NCI-H2196 (cell line): ENCODE measurements at regions not wholly inside any gene's neighbourhood (a gene's known extent, or its start where the extent isn't known, plus 50 kb on each side); places are given as distances from the start of the nearest gene placed in this dataset.

Source experiments
- DNase-seq: peaks from one replicate; lab custom pipeline; 2025; ENCODE audit not compliant: unreplicated experiment; lab: John Stamatoyannopoulos, UW

DNA sequence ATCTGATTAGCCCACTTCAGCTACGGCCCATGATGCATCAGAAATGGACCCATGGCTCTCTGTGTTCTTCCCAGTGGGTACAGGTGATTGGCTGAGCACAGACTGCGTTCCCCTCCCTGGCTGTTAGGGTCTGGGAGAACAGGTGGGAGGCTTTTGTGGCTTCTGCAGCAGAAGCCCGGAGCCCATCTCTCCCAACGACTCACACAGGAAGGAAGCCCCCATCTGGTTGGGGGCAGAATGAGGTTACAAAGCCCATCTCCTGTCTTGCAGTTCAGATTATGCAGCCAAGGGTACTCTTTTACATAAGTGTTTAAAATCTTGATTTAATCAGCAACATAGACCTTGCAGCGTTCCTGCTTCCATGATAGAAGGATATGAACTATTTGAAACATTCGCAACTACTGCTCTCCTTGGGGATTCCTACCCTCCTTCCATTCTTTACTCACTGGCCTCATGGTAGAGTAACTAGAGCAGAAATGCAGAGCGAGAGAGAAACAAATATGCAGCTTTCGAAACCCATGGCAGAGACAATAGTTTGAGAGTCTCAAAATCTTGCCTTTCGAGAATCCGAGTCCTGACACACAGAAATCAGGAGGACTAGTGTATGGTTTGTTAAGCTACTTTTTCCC is 291.3 kb downstream of the TLE3 start:
- DNase-seq = no peak

DNA sequence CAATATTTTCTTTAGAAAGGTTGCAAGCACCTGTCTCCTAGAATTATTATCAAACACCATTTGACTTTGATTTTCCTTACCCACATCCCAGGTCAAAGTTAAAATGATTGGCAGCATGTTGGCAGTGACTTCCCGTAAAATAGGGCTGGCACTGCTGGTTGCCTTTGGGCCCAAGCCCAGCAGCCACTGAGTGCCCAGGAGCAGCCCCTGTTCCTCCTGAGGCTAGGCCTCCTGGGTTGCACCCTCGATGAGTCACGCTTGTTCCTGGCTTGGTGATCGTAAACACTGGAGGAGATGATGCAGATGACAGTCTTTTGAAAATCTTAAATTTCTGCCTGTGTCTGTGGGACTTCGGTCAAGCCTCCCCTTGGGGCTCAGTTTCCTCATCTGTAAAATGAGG is 290.0 kb downstream of the TLE3 start:
- DNase-seq = no peak

DNA sequence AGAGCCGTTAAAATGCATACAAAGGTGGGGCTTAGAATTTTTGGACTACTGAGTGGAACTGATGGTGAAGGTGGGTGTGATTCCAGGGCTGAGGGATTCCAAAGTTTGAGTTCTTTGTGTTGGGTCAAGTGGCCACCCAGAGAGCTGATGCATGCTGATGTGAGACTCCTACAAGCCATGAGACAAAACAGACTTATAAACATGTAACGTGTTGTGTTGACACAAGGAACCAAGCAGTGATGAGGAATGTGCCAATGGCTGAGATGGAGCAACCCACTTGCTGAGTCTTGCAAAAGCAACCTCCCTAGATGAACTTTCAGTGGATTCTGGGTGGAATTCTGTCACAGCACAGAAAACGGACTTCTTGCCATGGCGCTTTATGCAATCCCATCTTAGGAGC is 289.0 kb downstream of the TLE3 start:
- no peak for DNase-seq

DNA sequence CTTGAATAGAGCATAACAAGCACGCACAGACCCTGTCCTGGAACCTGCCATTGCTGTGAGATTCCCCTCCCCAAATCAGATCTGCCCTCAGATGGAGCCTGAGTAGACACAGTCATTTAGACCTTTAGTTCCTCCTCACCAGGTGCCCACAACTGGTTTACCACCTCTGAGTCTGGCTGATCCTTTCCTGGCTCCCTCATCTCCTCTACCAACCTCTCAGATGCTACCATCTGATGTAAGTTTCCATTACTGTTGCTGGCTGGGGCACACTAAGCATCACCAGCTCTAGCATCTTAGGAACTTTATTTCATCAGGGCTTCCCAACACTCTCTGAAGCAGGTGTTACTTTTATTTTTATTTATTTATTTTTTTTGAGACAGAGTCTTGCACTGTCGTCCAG is 288.3 kb downstream of the TLE3 start:
- DNase-seq = no peak

DNA sequence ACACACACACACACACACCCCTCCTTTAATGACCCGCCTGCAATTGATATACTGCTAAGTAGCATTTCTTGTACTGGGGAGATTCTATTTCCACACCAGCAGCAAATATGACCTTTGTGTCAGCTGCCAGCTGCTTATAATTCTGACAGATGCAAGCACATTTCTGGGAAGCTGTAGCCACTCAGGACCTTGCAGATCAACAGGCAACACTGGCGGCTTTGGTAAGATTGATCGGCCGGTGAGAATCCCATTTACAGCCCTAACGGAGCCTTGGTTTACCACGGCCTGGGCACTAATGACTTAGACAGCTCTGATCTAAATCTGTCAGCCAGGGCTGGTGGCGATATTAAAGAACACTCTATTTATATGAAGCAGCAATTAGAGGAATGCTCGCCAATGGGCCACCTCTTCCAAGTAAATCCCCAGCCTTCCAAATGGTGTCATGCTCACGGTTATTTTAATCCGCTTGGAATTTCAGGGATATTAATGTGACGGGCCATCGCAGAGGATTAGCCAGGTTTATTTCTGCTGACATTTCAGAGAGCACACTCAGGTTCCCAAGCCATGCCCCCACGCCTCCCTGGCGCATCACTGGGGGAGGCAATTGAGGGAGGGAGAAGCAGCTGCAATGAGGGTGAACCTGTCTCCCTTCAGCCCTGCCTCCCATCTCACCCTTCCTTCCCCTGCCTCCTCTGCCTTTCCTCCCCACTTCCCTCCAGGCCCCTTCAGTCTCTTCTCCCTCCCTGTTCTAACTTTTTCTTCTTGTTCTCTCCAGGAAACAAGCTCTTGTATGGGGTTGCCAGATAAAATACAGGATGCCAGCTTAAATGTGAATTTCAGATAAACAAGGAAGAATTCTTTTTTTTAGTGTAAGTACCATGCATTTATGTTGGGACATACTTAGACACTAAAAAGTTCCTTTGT is 287.0 kb downstream of the TLE3 start:
- DNase-seq = no peak

DNA sequence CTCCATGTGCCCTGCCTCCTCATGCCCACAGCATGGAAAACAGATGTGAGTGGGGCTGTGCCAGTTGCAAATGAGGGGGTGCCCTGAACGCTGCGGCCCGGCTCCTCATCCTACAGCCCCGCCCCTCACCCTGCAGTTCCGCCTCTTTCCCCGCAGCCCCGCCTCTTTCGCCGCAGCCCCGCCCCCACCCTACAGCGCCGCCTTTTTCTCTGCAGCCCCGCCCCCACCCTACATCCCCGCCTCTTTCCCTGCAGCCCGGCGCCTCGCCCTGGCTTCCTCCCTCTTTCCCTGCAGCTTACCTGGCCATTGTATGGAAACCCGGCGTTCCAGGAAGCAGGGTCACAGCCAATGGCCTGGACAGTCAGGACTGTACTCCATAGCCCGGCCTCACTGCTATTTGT is 284.9 kb downstream of the TLE3 start:
- no peak for DNase-seq

DNA sequence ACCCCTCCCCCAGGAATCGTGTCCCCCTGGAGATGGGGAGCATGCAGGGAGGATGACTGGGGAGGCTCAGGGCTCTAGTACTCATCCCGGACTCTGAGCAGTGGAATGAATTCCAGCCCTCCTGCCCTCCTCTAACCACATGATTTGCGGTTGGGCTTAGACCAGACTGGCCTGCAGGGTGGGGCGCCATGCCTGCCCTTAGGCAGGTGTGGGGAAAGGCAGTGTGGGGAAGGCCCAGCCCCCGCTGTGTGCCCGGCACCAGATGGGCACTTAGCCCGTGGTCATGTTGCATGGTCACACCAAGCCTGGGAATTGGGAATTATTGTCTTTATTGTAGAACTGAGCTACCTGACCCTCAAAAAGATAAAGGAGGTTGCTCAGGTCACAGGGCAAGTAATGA is 283.8 kb downstream of the TLE3 start:
- no peak for DNase-seq

DNA sequence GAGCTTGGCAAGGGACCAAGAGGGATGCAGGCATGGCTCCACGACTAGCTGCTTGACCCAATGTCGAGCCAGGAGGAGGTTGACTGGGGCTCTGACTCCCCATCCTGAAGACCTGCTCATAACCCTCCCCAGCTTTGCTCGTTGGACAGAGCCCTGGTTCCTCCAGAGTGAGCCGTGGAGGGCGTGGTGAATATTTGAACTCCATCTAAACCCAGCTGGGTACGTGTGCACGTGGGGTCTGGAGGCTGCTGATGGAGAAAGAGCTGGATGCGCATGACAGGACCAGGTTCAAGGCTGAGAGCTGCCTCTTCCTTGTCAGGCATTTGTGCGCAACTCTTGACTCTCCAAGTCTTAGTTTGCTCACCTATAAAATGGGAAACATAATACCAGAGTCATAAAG is 282.8 kb downstream of the TLE3 start:
- no peak for DNase-seq

DNA sequence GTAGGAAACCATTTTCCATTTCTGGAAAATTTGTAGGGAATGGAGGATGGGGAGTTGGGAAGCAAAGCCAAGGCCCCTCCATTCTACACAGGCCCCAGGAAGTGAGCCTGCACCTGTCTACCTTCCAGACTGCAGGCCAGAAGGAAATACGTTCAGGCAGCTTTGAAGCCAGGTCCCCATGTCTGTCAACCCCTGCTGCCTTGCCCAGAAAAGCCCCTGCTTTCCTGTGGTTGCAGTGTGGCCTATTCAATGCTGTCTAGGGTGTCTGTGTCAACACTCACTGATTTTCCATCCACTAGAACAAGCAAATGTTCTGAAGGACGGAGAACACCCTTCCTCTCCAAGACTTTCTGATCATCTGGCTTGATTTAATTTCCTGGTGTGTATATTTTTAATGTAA is 281.9 kb downstream of the TLE3 start:
- no peak for DNase-seq

DNA sequence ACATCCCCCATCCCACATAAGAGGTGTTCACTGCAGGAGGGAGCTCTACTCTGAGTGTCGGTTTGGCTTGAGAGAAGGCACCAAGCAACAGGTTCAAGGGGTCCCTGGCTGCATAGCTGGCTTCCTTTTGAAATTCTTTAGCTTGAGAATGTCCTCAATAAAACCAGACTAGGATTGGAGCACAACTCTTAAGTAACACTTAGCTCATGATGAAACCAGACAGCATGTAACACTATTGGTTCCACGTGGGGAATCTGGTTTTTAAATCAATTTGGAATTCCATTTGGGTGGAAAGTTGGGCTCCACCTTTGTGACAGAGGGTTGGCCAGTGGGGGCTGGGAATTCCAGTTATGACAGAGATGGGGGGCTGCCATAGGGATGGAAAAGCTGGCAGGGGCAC is 281.2 kb downstream of the TLE3 start:
- no peak for DNase-seq

DNA sequence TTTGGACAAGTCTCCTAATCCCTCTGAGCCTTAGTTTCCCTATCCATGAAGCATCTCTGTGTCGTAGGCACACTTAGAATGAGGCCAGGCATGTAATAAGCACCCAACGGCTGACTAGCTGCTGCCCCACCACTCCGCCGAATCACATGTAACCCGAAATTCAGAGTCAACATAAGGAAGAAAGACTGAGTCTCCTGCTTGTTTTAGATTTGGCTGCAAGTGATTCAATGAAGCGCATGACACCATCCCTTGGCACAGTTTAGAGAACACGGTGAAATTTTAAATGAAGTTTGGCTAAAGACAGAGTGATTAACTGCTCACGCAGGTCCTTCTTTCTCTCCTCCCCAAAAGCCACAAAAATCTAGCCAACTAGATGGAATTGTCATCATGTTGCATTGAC is 279.2 kb downstream of the TLE3 start:
- no peak for DNase-seq

DNA sequence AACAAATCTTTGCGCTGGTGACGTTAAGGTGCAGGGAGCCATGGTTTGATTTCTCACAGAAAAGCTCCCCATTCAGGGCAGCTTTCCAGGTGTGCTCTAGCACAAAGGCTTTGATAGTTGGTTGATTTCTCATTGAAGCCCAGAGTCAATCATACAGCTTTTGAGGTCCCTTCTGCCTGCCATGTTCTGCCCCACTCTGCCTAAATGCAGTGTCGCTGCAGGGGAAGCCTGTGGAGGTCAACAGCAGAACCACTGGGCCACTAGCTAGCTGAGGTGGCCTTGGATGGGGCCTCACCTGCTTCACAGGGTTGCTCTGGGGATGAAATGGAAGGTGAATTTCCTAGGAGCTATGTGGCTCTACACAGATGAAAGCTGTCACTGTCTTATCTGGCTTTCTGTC is 278.3 kb downstream of the TLE3 start:
- DNase-seq = no peak

DNA sequence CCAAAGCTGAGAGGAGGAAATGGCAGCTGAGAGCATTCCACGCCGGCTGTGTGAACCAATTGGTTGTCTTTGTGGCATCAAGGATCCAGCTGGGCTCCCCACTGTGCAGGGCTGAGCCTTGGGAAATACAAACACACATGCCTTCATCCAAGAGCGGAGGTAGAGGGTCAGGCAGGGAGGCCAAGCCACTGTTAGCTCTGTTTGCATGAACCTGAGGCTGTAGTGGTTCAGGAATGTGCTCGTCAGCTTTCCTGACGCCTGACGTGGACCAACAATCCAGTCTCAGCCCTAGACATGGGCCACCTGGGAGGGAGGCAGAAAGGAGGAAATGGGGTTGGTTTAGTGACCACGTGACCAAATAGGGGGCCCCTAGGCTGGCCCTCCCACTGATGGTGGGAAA is 276.9 kb downstream of the TLE3 start:
- DNase-seq = no peak

DNA sequence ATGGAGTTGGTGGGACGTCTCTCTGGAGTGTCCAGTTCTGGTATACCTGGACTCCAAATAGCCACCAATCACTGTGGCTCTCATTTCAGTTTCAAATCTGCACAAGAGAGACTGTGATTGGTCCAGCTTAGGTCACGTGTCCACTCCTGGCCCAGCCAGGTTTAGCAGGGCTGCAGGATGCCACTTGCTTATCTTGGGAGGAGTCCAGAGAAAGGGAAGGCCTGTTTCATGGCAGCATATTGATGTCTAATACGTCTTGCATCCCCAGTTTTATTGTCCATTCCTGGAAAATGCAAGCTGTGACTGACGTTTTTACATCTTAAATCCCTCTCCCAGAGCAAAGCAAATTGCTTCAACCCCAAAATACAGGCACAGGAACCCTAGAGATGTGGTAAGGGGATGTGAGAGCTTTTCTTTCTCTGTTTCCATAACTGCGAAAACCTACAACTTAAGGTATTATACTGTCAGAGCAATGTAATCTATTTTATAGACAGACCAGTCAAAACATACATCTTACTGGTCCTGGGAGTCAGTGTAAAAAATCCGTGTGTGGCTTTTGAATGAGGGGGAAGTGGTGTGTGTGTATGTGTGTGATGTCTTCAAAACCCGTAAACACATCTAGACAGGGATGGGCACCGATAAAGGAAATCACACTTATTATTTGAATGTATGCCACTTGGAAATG is 274.4 kb downstream of the TLE3 start:
- no peak for DNase-seq

DNA sequence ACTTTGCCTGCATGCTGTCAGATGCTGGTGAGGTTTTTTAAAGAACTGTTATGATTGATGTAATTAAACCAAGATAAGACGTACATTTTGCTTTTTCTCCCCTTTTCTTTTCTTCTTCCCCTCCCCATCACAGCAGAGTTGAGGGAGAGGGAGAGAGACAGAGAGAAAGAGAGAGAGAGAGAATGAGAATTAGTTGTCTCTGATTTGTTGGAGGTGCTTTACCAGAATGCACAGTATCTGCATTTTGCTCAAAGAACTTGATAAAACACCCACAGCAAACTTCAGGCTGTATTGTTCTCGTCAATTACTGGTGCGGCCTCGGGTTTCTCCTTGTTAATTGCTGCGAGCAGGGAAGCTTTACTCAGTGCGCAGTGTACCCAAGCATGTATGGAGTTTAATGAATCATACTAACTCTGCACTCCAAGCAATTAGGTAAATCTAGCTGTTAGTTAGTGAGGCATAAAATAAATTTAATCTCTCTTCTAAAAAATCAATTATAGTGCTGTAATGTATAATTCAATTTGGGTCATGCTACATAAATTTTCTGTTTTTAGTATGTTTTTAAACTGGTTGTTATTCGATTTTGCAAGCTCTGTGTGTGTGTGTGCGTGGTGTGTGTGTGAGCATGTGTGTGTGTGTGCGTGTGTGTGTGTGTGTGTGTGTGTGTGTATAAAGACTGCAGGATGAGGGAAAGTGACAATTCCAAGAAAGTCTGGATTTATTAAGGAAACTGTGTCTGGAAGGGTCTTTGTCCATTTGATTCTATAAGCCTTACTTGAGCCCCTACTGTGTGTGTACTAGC is 273.4 kb downstream of the TLE3 start:
- DNase-seq = no peak

DNA sequence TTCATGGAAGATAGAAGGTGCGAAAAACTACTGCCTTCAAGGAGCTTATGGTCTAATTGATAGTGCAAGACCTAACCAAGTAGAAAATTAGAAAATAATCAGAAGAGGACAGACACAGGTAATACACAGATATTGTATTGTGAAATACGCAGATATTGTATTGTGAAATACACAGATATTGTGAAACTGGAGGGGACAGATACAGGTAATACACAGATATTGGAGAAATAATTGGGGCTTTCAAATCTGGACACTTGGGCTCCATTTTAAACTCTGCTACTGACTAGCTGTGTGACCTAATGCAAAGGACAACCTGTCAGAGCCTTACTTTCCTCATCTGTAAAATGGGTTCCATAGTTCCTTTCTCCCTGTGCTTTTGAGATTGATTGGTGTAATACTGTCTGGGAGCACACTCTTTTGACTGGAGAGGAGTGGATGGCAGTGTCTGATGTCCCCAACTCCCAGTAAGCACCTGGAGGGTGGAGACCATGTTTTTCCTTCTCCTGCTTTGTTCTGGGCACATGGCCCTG is 272.8 kb downstream of the TLE3 start:
- no peak for DNase-seq

DNA sequence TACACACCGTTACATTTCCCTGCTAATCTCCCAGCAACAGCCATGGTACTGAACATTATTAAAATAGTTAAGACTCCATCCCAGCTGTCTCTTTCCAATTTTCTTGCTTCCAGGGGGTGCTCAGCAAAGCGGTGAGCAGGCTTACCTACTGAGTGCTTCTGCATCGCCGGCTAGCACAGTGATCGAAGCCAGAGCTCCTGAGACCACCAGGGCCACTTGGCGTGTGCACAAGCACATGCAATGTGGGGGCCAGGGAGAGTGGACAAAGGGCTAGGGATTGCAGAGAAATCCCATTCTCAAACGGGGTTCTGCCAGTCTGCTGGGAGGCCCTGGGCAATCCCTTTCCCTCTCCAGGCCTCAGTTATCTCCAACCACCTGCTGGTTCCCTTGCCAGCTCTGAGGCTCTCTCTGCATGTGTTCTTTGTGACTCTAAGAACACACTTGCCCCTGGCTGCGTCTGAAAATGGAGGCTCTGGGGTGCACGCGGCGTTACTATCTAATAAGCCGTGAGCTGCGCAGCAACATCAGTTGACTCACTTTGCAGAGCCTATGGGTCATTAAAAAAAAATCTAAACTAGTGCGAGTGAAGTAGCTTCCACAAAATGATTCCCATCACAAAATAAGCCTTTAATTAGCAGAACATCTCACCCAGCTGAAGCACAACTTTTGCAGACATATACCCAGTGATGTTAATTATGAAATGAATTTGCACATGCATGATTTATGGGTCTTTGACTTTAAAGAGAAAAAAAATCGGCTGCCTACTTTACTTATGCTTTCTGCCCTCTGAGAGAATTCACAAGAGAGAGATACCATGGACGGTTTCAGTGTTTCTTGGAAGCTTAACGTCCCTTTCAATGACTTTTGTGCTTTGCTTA is 271.5 kb downstream of the TLE3 start:
- DNase-seq = no peak

DNA sequence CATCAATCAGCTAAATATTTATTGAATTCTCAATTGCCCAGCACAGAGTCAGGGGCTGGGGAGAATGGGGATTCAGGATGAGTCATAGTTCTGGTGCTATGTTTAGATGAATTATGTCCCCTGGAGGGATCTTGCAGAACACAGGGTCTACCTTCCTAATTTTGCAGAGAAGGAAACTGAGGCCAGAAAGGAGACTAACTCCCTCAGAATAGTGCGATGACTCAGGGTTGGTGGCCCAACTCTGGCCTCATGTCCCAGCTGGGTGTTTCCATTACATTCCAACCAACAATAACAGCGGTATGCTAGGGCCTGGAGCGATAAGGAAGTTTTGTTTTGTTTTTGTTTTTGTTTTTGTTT is 270.9 kb downstream of the TLE3 start:
- DNase-seq = no peak

DNA sequence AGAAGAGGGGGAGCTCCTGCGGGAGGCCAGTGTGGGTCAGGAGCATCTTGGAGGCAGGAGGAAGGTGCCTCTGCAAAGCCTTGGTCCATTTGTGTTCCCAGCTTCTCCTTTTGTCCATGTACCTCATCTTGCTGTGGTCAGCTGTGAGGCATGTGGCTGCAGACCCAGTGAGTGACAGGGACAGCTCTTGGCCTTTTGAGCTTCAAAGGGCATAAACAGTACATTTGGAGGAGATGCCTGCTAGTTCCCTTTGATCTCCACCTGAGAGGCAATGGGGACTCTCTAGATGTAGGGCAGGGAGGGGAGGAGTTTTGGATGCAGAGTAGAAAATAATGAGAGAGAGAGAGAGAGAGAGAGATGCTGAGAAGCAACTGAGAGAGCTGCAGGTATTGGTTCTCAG is 270.0 kb downstream of the TLE3 start:
- DNase-seq = no peak

DNA sequence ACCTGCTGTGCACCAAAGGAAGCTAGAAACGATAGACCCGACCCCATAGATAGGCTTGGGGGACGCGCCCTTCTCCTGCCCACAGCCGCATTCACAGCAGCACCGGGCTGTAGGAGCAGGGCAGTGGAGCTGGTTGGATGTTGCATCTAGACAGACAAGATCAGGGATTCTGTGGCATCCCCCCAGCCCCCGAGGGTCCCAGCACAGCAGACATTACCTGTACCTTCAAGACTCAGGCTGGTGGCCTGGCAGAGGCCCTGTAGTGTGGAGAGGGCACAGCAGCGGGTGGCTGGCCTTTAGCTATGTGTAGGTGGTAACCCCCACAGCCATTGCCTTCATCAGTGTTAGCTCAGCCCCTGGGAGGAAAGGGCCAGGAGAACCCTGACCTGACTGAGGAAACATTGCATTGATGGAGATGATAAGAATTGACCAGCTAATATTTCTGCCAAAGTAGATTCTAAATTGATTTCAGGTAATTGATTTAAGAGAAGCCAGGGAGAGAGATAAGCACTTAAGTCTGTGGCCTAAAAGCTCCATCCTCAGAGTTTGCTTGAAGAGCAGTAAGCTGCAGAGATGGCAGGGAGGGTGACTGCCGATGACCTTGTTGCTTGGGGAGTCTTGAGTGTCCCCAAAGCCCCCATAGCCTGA is 269.4 kb downstream of the TLE3 start:
- no peak for DNase-seq
